ENCODE measurements at regions not wholly inside any gene's neighbourhood (a gene's known extent, or its start where the extent isn't known, plus 50 kb on each side); places are given as distances from the start of the nearest gene placed in this dataset.
A peak's percentile ranks its signal among the peaks of the same experiment; 100 is the strongest.
"Not testable (repeated sequence)": the region's sequence is repeated elsewhere in the genome, so short reads cannot be mapped to it uniquely, and the experiment has no call there.

- H3K4me3 ChIP-seq: no peak overlapping the region
- no peak for DNase-seq (ENCODE audit: low spot score in 2 of 2)
- H3K27me3 ChIP-seq: no peaks in the 10 kb centered on the region
- H3K27ac ChIP-seq: no peak overlapping the region
- no peaks in the 10 kb centered on the region for H3K9me3 ChIP-seq
- intact Hi-C loops (cut with DNase I): loop anchor here (10.0 kb wide), 1 partner anchor 59 kb away; no protein-coding TSS in a partner anchor
- no peak for TF ChIP-seq CTCF (IDR thresholded peaks at IDR 0.05)
- H3K4me1 ChIP-seq: no peaks in the 10 kb centered on the region
- H3K36me3 ChIP-seq: no peaks in the 10 kb centered on the region
These were observed 370.2 kb upstream of the SPANXN4 start for GRCh38 chrX:142655507-142655906.

DNA sequence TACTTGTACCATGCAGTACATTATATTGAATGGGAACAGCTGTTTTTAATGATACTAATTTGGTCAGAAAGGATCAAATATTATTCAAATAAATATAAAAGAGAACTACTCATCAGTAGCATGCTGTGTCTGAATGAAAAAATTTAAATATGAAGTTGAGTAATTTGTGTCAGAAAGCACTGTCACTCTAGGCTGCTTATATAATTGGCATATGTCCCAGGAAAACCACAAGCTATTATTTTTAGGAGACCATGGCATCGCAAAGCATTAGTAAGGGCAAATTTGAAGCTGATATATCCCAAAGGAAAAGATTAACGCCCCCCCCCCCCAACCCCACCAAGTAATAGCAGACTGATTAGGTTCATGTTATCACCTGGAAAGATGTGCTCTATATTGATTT, 388.5 kb upstream of the SPANXN4 start:
- Histone ChIP-seq H3K9me3 (no peaks in the 10 kb centered on the region), H3K36me3 (no peaks in the 10 kb centered on the region), H3K27ac (no peak overlapping the region), H3K27me3 (no peaks in the 10 kb centered on the region), H3K4me3 (no peak overlapping the region), H3K4me1 (no peaks in the 10 kb centered on the region)
- no peak for DNase-seq (ENCODE audit: low spot score in 2 of 2)
- TF ChIP-seq CTCF (IDR thresholded peaks at IDR 0.05): no peak
- intact Hi-C loops (cut with DNase I): no loop called here

DNA sequence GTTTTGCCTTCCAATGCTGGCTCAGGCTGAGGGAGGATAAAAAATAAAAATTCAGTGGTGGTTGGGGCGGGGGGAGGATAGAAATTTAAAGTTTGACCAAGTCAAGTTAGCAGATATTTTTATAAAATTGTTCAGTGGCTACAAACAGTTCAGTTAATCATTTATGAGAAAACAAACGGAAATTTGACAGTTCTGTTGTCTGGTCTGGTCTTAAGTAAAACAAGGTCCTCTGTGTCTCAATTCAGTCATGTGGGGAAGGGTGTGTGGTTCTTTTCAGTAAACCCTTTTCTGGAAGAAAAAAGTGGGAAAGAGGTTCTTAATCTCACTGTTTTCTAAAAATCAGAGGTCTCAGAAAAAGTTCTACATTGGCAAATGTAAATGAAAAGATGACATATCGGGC, 409.1 kb upstream of the SPANXN4 start:
- no peaks in the 10 kb centered on the region for H3K9me3 ChIP-seq
- no peak for TF ChIP-seq CTCF (IDR thresholded peaks at IDR 0.05)
- H3K4me3 ChIP-seq: no peak overlapping the region
- intact Hi-C loops (cut with DNase I): no loop called here
- no peaks in the 10 kb centered on the region for H3K4me1 ChIP-seq
- no peaks in the 10 kb centered on the region for H3K36me3 ChIP-seq
- DNase-seq (ENCODE audit: low spot score in 2 of 2): no peak
- H3K27me3 ChIP-seq: no peaks in the 10 kb centered on the region
- H3K27ac ChIP-seq: no peak overlapping the region

GRCh38 chrX:142613403-142613802, 408.3 kb upstream of the MAGEC2 start:
- Histone ChIP-seq H3K36me3 (no peaks in the 10 kb centered on the region), H3K27ac (no peak overlapping the region), H3K9me3 (no peaks in the 10 kb centered on the region), H3K4me3 (no peak overlapping the region), H3K27me3 (no peaks in the 10 kb centered on the region), H3K4me1 (no peaks in the 10 kb centered on the region)
- no peak for DNase-seq (ENCODE audit: low spot score in 2 of 2)
- no peak for TF ChIP-seq CTCF (IDR thresholded peaks at IDR 0.05)
- intact Hi-C loops (cut with DNase I): no loop called here

- H3K27me3 ChIP-seq; H3K9me3 ChIP-seq; H3K4me3 ChIP-seq; H3K4me1 ChIP-seq; DNase-seq (ENCODE audit: low spot score in 2 of 2); H3K27ac ChIP-seq; H3K36me3 ChIP-seq: not testable (repeated sequence)
- intact Hi-C loops (cut with DNase I): loop anchor here (10.0 kb wide), 1 partner anchor 1842 kb away; no protein-coding TSS in a partner anchor
- TF ChIP-seq CTCF (IDR thresholded peaks at IDR 0.05): peak in 1 of 3 experiments; percentile 26
These were observed 401.5 kb upstream of the MAGEC2 start for GRCh38 chrX:142606629-142607028.

DNA sequence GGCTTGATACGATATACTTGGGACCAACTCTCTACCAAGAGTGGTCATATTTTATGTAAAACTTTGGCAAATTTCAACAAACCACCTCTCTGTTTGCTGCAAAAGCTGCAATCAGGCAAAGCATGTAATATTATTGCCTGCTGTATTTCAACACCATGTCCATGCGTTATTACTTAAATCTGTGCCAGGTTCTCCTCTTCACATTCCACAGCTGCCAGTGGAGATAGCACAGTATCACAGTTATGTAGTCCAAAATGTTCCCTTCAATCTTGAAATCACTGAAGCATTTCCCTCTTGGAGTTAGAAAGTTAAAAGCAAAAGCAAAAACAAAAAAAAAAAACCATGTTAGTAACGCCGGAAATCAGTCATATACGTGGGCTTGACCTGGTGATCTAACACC, 396.7 kb upstream of the MAGEC2 start:
- no peaks in the 10 kb centered on the region for H3K36me3 ChIP-seq
- no peaks in the 10 kb centered on the region for H3K27me3 ChIP-seq
- TF ChIP-seq CTCF (IDR thresholded peaks at IDR 0.05): no peak
- intact Hi-C loops (cut with DNase I): loop anchor here (10.0 kb wide), 1 partner anchor 1837 kb away; no protein-coding TSS in a partner anchor
- no peaks in the 10 kb centered on the region for H3K9me3 ChIP-seq
- no peaks in the 10 kb centered on the region for H3K4me1 ChIP-seq
- H3K27ac ChIP-seq: no peak overlapping the region
- no peak overlapping the region for H3K4me3 ChIP-seq
- DNase-seq (ENCODE audit: low spot score in 2 of 2): no peak

Measured in ascending aorta (tissue), 2 donors.